DND-41 (cell line): ENCODE measurements at regions not wholly inside any gene's neighbourhood (a gene's known extent, or its start where the extent isn't known, plus 50 kb on each side); places are given as distances from the start of the nearest gene placed in this dataset.

Experiments
- ATAC-seq: fragments of 200-7000 bp; cut with Tn5 transposase; 3 replicates; pipeline ENCODE4 v1.9.1; 2021; ENCODE audit warnings: low read depth; ENCODE audit not compliant: insufficient read depth
- DNase-seq: peaks from one replicate; pipeline ENCODE4 v3.0.0-alpha.2; 2020
- H2AFZ ChIP-seq: 2 replicates; pipeline ENCODE4 v1.6.0; 2012; ENCODE audit warnings: low read depth, low read length
- H3K27ac ChIP-seq: 2 replicates; pipeline ENCODE4 v1.5.1; 2012; ENCODE audit warnings: low read length, inconsistent platforms
- H3K27me3 ChIP-seq: fragments of 200-600 bp; sonication (generic); 2 replicates; pipeline ENCODE4 v1.6.0; 2012; ENCODE audit warnings: low read length, mild to moderate bottlenecking, inconsistent platforms; ENCODE audit not compliant: insufficient read depth, poor library complexity
- H3K36me3 ChIP-seq: 2 replicates; pipeline ENCODE4 v1.5.1; 2012; ENCODE audit warnings: low read length, inconsistent platforms; ENCODE audit not compliant: insufficient read depth
- H3K4me1 ChIP-seq: 2 replicates; pipeline ENCODE4 v1.5.1; 2012; ENCODE audit warnings: mild to moderate bottlenecking, low read length; ENCODE audit not compliant: insufficient read depth
- H3K4me2 ChIP-seq: 2 replicates; pipeline ENCODE4 v1.6.0; 2012; ENCODE audit warnings: mild to moderate bottlenecking, moderate library complexity, low read length, inconsistent platforms; ENCODE audit not compliant: insufficient read depth
- H3K4me3 ChIP-seq, 2 experiments: fragments of 200-600 bp in 1 of 2; shearing (Covaris generic) in 1 of 2; 2 replicates each; pipeline ENCODE4 v1.5.1; 2012 to 2016; ENCODE audit warnings: inconsistent platforms in 2 of 2, low read length in 2 of 2, mild to moderate bottlenecking in 2 of 2, low read depth in 1 of 2, moderate library complexity in 1 of 2
- H3K79me2 ChIP-seq: 2 replicates; pipeline ENCODE4 v1.6.0; 2012; ENCODE audit warnings: low read length, inconsistent platforms; ENCODE audit not compliant: insufficient read depth
- H3K9ac ChIP-seq: 2 replicates; pipeline ENCODE4 v1.6.0; 2012; ENCODE audit warnings: low read depth, mild to moderate bottlenecking, inconsistent platforms, low read length, moderate library complexity
- H3K9me3 ChIP-seq: 2 replicates; pipeline ENCODE4 v1.5.1; 2012; ENCODE audit warnings: low read length, moderate library complexity, mild to moderate bottlenecking, inconsistent platforms; ENCODE audit not compliant: insufficient read depth, severe bottlenecking
- H4K20me1 ChIP-seq: 2 replicates; pipeline ENCODE4 v1.6.0; 2012; ENCODE audit warnings: low read length; ENCODE audit not compliant: insufficient read depth
- CTCF ChIP-seq: IDR thresholded peaks from 2 replicates; pipeline ENCODE4 v1.5.1; 2012; ENCODE audit warnings: borderline replicate concordance, low read length, moderate library complexity, mild to moderate bottlenecking; ENCODE audit not compliant: poor library complexity, severe bottlenecking; ENCODE audit errors: extremely low read depth
- EZH2 ChIP-seq: IDR thresholded peaks from 3 replicates; pipeline ENCODE4 v1.6.1; 2012; ENCODE audit warnings: borderline replicate concordance, low read depth, mild to moderate bottlenecking, moderate library complexity, low read length, inconsistent platforms; ENCODE audit not compliant: severe bottlenecking

DNA sequence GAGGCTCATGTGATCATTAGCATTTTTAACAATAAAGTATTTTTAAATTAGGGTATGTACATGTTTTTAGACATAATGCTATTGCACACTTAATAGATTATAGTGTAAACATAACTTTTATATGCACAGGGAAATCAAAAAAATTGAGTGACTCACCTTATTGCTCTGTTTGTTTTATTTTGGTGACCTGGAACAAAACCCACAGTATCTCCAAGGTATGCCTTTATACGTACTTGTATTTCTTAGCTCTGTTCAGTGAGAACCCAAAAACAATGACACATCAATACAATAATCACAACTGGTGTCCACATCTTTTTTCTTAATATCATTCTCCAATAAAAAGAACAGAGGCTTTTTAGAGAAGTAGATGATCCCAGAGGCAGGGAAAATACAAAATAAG lies 112.2 kb downstream of the CYB561 start:
- no peak overlapping the region for H3K9ac ChIP-seq
- H3K79me2 ChIP-seq, result no peaks in the 10 kb centered on the region
- TF ChIP-seq CTCF (no peak), EZH2 (no peak)
- H2AFZ ChIP-seq, result no peak overlapping the region
- no peak overlapping the region for H3K4me3 ChIP-seq
- no peak for ATAC-seq
- no peak for DNase-seq
- no peaks in the 10 kb centered on the region for H3K36me3 ChIP-seq
- H3K4me2 ChIP-seq, result no peak overlapping the region
- no peaks in the 10 kb centered on the region for H3K27me3 ChIP-seq
- H3K9me3 ChIP-seq, result no peaks in the 10 kb centered on the region
- H4K20me1 ChIP-seq, result no peaks in the 10 kb centered on the region
- no peak overlapping the region for H3K27ac ChIP-seq
- H3K4me1 ChIP-seq, result no peaks in the 10 kb centered on the region

GRCh38 chr17:63335831-63336230 lies 110.3 kb downstream of the CYB561 start:
- H3K36me3 ChIP-seq, result no peaks in the 10 kb centered on the region
- H2AFZ ChIP-seq, result no peak overlapping the region
- TF ChIP-seq CTCF (no peak), EZH2 (no peak)
- H3K9ac ChIP-seq, result no peak overlapping the region
- no peak overlapping the region for H3K4me2 ChIP-seq
- H3K27me3 ChIP-seq, result no peaks in the 10 kb centered on the region
- H3K27ac ChIP-seq, result no peak overlapping the region
- H4K20me1 ChIP-seq, result no peaks in the 10 kb centered on the region
- no peak for DNase-seq
- no peaks in the 10 kb centered on the region for H3K9me3 ChIP-seq
- no peaks in the 10 kb centered on the region for H3K79me2 ChIP-seq
- no peaks in the 10 kb centered on the region for H3K4me1 ChIP-seq
- no peak for ATAC-seq
- no peak overlapping the region for H3K4me3 ChIP-seq

- H3K27me3 ChIP-seq, result no peaks in the 10 kb centered on the region
- no peak overlapping the region for H2AFZ ChIP-seq
- no peak overlapping the region for H3K27ac ChIP-seq
- H3K9me3 ChIP-seq, result no peaks in the 10 kb centered on the region
- no peaks in the 10 kb centered on the region for H3K4me1 ChIP-seq
- DNase-seq, result no peak
- ATAC-seq, result no peak
- TF ChIP-seq CTCF (no peak), EZH2 (no peak)
- H4K20me1 ChIP-seq, result no peaks in the 10 kb centered on the region
- no peaks in the 10 kb centered on the region for H3K79me2 ChIP-seq
- H3K4me3 ChIP-seq, result no peak overlapping the region
- no peak overlapping the region for H3K4me2 ChIP-seq
- no peak overlapping the region for H3K9ac ChIP-seq
- H3K36me3 ChIP-seq, result no peaks in the 10 kb centered on the region
Observed at GRCh38 chr17:63337579-63337978, 108.5 kb downstream of the CYB561 start.

DNA sequence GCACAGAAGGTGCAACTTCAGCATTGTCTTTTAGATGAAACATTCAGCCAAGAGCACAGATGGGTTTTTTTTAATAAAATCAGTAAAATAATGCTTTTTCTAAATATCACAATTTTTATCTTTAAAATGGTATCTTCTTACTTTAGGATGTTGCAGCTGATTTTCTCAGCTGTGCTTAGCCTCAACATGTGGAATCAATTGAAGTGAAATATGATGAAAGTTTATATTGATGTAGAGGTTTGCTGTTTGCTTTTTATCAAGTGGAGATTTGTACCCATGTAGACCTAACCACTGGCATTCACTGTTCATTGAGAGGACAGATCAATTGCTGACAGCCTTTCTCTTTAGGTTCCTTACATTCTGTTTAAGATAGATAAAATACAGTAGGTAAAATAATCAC lies 107.8 kb downstream of the CYB561 start:
- TF ChIP-seq CTCF (no peak), EZH2 (no peak)
- DNase-seq (no peak), ATAC-seq (no peak)
- Histone ChIP-seq H4K20me1 (no peaks in the 10 kb centered on the region), H2AFZ (no peak overlapping the region), H3K9me3 (no peaks in the 10 kb centered on the region), H3K36me3 (no peaks in the 10 kb centered on the region), H3K27me3 (no peaks in the 10 kb centered on the region), H3K4me2 (no peak overlapping the region), H3K27ac (no peak overlapping the region), H3K4me3 (no peak overlapping the region), H3K79me2 (no peaks in the 10 kb centered on the region), H3K4me1 (no peaks in the 10 kb centered on the region), H3K9ac (no peak overlapping the region)
